ENCODE measurements at regions not wholly inside any gene's neighbourhood (a gene's known extent, or its start where the extent isn't known, plus 50 kb on each side); places are given as distances from the start of the nearest gene placed in this dataset.

- H3K4me3 ChIP-seq (ENCODE audit: low read length), result no peak overlapping the region
- DNase-seq (ENCODE audit: low read depth, low spot score), result no peak
These were observed 99.7 kb upstream of the LRRC3B start for GRCh38 chr3:26522919-26523318.

GRCh38 chr3:26525013-26525412, 97.6 kb upstream of the LRRC3B start:
- H3K4me3 ChIP-seq (ENCODE audit: low read length), result no peak overlapping the region

DNA sequence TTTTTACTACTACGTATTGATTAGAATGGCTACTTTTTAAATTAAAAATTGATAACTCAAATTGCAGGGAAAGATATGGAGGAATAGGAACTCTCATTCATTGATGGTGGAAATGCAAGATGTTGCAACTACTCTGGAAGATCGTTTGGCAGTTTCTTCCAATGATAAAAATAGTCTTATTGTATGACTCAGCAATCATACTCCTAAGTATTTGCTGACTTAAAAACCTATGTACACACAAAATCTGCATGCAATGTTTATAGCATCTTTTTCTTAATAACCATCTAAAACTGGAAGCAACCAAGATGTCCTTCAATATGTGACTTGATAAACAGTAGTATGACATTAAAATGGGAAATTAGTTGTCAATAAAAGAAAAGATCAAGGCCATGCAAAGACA, 87.4 kb upstream of the LRRC3B start:
- DNase-seq (ENCODE audit: low read depth, low spot score), result no peak
- H3K4me3 ChIP-seq (ENCODE audit: low read length), result no peak overlapping the region

More at GRCh38 chr3:26525013-26525412, 97.6 kb upstream of the LRRC3B start:
- no peak for DNase-seq (ENCODE audit: low read depth, low spot score)

DNA sequence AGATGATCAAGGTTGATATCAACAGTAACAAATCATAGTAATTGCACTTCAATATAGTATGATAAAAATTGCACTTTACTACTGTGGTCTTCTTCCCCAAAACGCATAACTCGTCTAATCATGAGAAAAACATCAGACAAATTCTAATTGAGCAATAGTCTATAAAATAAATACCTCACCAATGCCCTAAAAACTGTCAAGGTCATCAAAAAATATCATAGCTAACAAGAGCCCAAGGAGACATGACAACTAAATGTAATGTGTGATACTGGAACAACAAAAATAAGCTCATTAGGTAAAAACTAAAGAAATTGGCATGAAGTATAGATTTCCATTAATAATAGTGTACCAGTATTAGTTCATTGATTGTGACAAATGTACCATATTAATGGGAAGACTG, 85.6 kb upstream of the LRRC3B start:
- H3K4me3 ChIP-seq (ENCODE audit: low read length), result no peak overlapping the region
- no peak for DNase-seq (ENCODE audit: low read depth, low spot score)

- DNase-seq (ENCODE audit: low read depth, low spot score), result no peak
These were observed 72.2 kb upstream of the LRRC3B start for GRCh38 chr3:26550413-26550812.

GRCh38 chr3:26556637-26557036, 65.9 kb upstream of the LRRC3B start:
- no peak for DNase-seq (ENCODE audit: low read depth, low spot score)
- no peak overlapping the region for H3K4me3 ChIP-seq (ENCODE audit: low read length)

More at GRCh38 chr3:26550413-26550812, 72.2 kb upstream of the LRRC3B start:
- no peak overlapping the region for H3K4me3 ChIP-seq (ENCODE audit: low read length)

DNA sequence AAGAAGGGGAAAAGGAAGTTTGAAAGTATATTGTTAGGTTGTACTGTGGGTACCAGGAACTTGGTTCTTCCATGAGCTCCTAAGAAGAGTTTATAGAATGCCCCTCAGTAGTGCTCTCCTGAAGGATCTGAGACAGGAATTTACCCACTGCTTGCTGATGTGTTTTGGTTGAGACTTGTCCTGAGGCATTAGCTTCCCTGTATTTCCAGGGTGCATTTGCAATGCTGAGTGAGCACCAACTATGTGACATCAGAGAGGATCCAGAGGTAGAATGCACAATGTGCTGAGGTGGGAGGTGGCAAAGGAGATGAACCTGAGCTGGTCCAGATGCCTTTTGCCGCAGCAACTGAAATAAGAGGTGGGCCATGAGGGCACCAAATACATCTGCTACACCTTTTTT, 64.3 kb upstream of the LRRC3B start:
- H3K4me3 ChIP-seq (ENCODE audit: low read length), result no peak overlapping the region
- DNase-seq (ENCODE audit: low read depth, low spot score), result no peak

- DNase-seq (ENCODE audit: low read depth, low spot score), result no peak
- H3K4me3 ChIP-seq (ENCODE audit: low read length), result no peak overlapping the region
These were observed 63.3 kb upstream of the LRRC3B start for GRCh38 chr3:26559227-26559626.

GRCh38 chr3:26560081-26560480, 62.5 kb upstream of the LRRC3B start:
- no peak for DNase-seq (ENCODE audit: low read depth, low spot score)
- no peak overlapping the region for H3K4me3 ChIP-seq (ENCODE audit: low read length)

DNA sequence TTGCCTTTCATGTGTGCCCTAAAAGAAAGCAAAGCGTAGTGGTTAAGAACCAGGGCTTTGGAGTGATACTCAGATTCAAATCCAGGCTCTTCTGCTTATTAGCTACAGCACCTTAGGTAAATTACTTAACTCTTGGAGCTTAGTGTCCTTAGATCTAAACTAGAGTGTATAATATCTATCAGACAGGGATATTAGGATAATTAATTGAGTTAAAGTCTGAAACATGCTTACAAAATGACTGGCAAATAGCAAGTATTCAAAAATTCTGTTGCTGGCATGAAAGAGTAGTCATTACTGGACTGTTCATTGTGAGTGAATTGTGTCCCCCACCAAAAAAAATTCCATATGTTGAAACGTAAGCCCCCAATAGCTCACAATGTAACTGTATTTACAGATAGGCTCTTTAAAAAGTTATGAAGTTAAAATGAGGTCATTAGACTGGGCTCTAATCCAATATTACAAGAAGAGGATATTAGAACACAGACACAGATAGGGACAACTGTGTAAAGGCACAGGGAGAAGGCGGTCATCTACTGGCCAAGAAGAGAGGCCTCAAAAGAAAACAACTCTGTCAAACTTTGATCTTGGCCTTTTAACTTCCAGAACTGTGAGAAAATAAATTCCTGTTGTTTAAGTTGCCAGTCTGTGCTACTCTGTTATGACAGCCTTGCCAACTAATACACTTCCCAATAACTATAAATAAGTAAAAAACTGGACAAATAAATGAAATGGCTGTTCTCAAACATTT, 60.4 kb upstream of the LRRC3B start:
- DNase-seq (ENCODE audit: low read depth, low spot score), result no peak
- H3K4me3 ChIP-seq (ENCODE audit: low read length), result no peak overlapping the region

Data from Jurkat, Clone E6-1 (cell line).